ENCODE measurements at regions not wholly inside any gene's neighbourhood (a gene's known extent, or its start where the extent isn't known, plus 50 kb on each side); places are given as distances from the start of the nearest gene placed in this dataset.

- ATAC-seq (no peak), DNase-seq (no peak)
- H3K4me3 ChIP-seq = no peak overlapping the region
- intact Hi-C loops (cut with DNase I; ENCODE audit: low total_unique reads) = no loop called here
- H3K27me3 ChIP-seq = no peaks in the 10 kb centered on the region
- H3K36me3 ChIP-seq = no peaks in the 10 kb centered on the region
- peaks cover 10 to 11% of the 10 kb centered on the region in 2 donors for H3K4me1 ChIP-seq
- no peak for TF ChIP-seq CTCF (IDR thresholded peaks at IDR 0.05 in 4 of 5, conservative IDR thresholded peaks at IDR 0.05 in 1 of 5)
- no peak for TF ChIP-seq POLR2A (IDR thresholded peaks at IDR 0.05)
- H3K9me3 ChIP-seq = no peaks in the 10 kb centered on the region
- in situ Hi-C loops (cut with MboI; ENCODE audit: low sequenced_read_pairs in 4 of 4) = loop anchor here in 1 of 4 donors (25.0 kb wide), 1 partner anchor 567 kb away; the partner anchor contains the start of gene BCL2L11
- no peak overlapping the region for H3K27ac ChIP-seq
Observed at GRCh38 chr2:111679202-111679601, 204.8 kb downstream of the ANAPC1 start.

- ATAC-seq = no peak
- H3K4me1 ChIP-seq = no peaks in the 10 kb centered on the region
- TF ChIP-seq CTCF (IDR thresholded peaks at IDR 0.05 in 4 of 5, conservative IDR thresholded peaks at IDR 0.05 in 1 of 5) (no peak), POLR2A (IDR thresholded peaks at IDR 0.05) (no peak)
- DNase-seq = no peak
- intact Hi-C loops (cut with DNase I; ENCODE audit: low total_unique reads) (no loop called here), in situ Hi-C loops (cut with MboI; ENCODE audit: low sequenced_read_pairs in 4 of 4) (loop anchor here in 1 of 4 donors (25.0 kb wide), 1 partner anchor 572 kb away; the partner anchor contains the start of gene BCL2L11)
- H3K27me3 ChIP-seq = no peaks in the 10 kb centered on the region
- H3K36me3 ChIP-seq = no peaks in the 10 kb centered on the region
- H3K9me3 ChIP-seq = no peaks in the 10 kb centered on the region
- no peak overlapping the region for H3K27ac ChIP-seq
- no peak overlapping the region for H3K4me3 ChIP-seq
Observed at GRCh38 chr2:111684611-111685010, 199.4 kb downstream of the ANAPC1 start.

GRCh38 chr2:111685342-111685741 lies 198.7 kb downstream of the ANAPC1 start:
- no peak for DNase-seq
- intact Hi-C loops (cut with DNase I; ENCODE audit: low total_unique reads) = no loop called here
- Histone ChIP-seq H3K27me3 (no peaks in the 10 kb centered on the region), H3K4me1 (no peaks in the 10 kb centered on the region), H3K36me3 (no peaks in the 10 kb centered on the region), H3K4me3 (no peak overlapping the region), H3K9me3 (no peaks in the 10 kb centered on the region), H3K27ac (no peak overlapping the region)
- TF ChIP-seq POLR2A (IDR thresholded peaks at IDR 0.05) = no peak
- no peak for TF ChIP-seq CTCF (IDR thresholded peaks at IDR 0.05 in 4 of 5, conservative IDR thresholded peaks at IDR 0.05 in 1 of 5)
- in situ Hi-C loops (cut with MboI; ENCODE audit: low sequenced_read_pairs in 4 of 4) = loop anchor here in 1 of 4 donors (25.0 kb wide), 1 partner anchor 573 kb away; the partner anchor contains the start of gene BCL2L11
- ATAC-seq = no peak

GRCh38 chr2:111686994-111687393 lies 197.0 kb downstream of the ANAPC1 start:
- H3K4me3 ChIP-seq = no peak overlapping the region
- H3K27me3 ChIP-seq = no peaks in the 10 kb centered on the region
- no peaks in the 10 kb centered on the region for H3K9me3 ChIP-seq
- ATAC-seq = no peak
- no peak overlapping the region for H3K27ac ChIP-seq
- no peaks in the 10 kb centered on the region for H3K36me3 ChIP-seq
- in situ Hi-C loops (cut with MboI; ENCODE audit: low sequenced_read_pairs in 4 of 4) (loop anchor here in 1 of 4 donors (25.0 kb wide), 1 partner anchor 575 kb away; the partner anchor contains the start of gene BCL2L11), intact Hi-C loops (cut with DNase I; ENCODE audit: low total_unique reads) (no loop called here)
- H3K4me1 ChIP-seq = no peaks in the 10 kb centered on the region
- TF ChIP-seq POLR2A (IDR thresholded peaks at IDR 0.05) (no peak), CTCF (IDR thresholded peaks at IDR 0.05 in 4 of 5, conservative IDR thresholded peaks at IDR 0.05 in 1 of 5) (no peak)
- no peak for DNase-seq

- H3K4me3 ChIP-seq = no peak overlapping the region
- in situ Hi-C loops (cut with MboI; ENCODE audit: low sequenced_read_pairs in 4 of 4) (loop anchor here in 1 of 4 donors (25.0 kb wide), 1 partner anchor 576 kb away; the partner anchor contains the start of gene BCL2L11), intact Hi-C loops (cut with DNase I; ENCODE audit: low total_unique reads) (no loop called here)
- H3K27ac ChIP-seq = no peak overlapping the region
- DNase-seq = no peak
- TF ChIP-seq CTCF (IDR thresholded peaks at IDR 0.05 in 4 of 5, conservative IDR thresholded peaks at IDR 0.05 in 1 of 5) = no peak
- no peak for TF ChIP-seq POLR2A (IDR thresholded peaks at IDR 0.05)
- ATAC-seq = no peak
- H3K4me1 ChIP-seq = no peaks in the 10 kb centered on the region
- H3K27me3 ChIP-seq = no peaks in the 10 kb centered on the region
- H3K36me3 ChIP-seq = no peaks in the 10 kb centered on the region
- H3K9me3 ChIP-seq = no peaks in the 10 kb centered on the region
Observed at GRCh38 chr2:111687911-111688310, 196.1 kb downstream of the ANAPC1 start.
